EL (cell line): ENCODE measurements at regions not wholly inside any gene's neighbourhood (a gene's known extent, or its start where the extent isn't known, plus 50 kb on each side); places are given as distances from the start of the nearest gene placed in this dataset.

Experiments used
- DNase-seq: peaks from one replicate; pipeline ENCODE4 v3.0.0-alpha.2; 2016

DNA sequence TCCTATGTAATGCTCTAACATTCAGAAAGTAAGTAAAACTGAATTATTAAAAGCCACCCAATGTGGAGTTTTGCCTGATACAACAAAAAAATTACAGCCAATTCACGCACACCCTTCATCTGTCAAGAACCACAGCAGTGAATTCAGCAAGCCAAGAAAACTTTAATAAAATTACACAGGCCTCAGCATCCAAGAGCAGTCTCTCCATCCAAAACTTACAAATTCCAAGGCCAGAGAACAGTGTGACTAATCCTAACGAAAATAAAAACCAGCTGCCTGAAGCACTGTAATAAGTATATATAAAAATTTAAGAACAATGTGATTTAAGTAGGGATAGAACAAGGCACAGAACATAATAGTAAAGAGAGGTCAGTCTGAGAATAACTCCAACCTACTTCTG, 54.2 kb downstream of the SIX6 start:
- DNase-seq: peak; percentile 22

DNA sequence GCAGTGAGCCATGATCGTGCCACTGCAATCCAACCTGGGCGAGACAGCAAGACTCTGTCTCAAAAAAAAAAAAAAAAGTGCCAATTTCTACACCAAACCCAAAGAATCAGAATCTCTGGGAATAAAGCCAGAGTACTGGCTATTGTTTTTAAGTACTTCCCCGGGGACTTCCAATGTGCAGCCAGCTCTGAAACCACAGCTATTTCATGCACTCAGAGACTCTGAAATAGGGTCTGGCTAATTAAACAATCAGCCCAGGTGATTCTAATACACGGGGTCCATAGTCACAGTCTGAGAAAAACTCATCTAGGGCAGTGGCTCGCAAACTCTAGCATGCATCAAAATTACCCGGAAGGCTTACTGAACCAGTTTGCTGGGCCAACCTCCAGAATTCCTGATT, 56.3 kb downstream of the SIX6 start:
- peak; percentile 18 for DNase-seq

DNA sequence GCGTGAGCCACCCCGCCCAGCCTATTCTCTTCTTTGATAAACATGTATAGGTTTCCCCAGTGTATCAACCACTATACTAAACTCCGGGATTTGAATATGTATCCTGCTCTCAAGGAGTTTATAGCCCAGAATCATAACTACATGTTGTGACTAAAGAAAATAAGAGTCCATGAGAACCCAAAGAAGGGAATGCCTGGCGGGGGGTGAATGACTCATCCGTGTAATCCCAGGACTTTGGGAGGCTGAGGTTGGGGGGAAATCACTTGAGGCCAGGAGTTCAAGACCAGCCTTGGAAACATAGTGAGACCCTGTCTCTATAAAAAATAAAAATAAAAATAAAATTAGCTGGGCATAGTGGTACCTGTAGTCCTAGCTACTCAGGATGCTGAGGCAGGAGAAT, 57.2 kb downstream of the SIX6 start:
- peak; percentile 5 for DNase-seq

DNA sequence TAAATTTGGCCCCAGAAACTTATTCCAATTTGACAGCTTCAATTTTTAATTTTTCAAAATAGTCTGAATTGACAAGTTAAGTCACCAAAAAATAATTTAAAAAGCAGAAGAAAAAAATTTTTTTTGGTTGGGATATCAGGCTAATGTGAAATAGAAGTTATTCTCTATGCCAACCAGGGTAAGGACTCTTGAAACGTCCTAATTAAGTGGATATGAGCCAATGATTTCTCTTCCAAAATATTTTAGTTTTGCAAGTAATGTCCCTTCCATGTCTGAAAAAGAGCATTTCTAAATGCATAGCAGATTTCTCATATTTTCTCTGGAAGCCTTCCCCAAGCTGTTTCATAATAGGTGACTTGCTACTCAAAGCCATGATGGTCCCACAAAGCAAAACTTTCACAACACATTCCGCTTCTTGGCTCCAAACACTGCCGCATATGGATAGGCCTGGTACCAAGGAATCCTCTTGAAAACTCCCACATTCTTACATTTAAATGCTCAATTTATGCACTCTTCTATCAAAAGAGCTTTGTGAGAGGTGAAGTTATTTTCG, 65.1 kb downstream of the SIX6 start:
- no peak for DNase-seq

DNA sequence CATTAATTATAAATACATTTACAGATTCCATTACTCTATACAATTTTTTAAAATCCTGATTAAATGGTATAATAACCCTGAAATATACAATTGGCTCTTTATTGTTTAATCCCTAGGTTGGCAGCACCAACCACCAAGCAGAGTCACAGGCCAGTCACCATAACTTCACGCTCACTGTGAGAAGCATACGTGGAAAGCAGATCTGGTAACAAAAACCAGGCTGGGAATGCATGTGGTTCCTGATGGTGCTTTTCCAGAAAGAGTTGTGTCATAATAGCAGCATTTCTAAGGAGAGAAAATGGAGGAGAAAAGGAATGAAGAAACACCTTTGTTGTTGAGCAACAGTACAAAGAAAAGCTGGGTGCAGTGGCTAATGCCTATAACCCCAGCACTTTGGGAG, 66.1 kb downstream of the SIX6 start:
- DNase-seq: no peak

DNA sequence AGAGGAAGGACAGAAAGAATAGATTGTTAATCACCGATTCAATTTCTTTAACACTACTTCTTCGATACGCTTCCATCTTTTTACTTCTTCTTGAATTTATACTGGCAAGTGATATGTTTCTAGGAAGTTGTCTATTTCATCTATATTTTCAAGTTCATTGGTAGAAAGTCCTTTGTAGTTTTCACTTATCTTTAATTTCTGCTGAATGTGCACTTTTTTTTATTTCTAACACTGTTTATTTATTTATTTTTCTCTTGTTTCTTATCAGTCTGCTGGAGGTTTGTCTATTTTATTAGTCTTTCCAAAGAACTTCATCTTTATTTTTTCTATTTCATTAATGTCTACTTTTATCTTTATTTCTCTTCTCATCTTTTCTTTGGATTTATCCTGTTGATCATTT, 63.6 kb downstream of the SIX1 start:
- DNase-seq: no peak

DNA sequence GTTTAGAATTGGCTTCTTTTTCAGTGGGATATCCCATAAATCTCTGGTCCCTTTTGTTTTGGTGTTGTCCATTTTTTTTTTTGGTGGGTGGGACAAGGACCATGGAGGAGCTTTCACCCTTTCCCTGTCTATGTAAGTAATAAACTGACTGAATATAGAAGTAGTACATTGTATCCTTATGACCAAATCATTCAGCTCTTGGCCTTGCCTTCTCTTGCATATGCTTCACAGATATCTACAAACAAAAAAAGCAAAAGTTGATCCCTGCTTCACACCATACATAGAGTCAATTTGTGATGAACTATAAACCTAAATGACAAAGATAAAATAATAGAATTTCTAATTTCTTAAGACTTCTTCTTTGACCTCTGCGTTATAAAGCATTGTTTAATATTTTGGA, 59.8 kb downstream of the SIX1 start:
- no peak for DNase-seq

DNA sequence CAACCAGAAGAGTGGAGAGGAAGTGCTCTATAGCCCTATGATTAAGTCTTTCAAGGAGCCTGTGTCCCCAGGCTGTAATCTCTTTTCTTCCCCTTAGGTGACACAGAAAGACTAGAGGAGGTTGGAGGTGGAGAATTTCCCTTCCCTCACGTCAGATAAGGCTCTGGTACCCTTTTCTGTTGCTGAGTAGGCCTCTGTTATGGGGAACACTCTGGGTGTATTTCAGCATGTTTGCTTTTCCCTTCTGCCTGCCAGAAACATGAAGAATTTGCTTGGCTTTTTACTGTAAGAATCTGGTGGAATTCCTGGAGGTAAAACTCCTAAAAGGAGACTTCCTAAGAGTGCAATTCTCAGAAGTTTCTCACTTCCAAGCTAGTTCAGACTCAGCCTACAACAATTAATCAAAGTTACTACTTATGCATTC, 58.3 kb downstream of the SIX1 start:
- no peak for DNase-seq
